ENCODE measurements at regions not wholly inside any gene's neighbourhood (a gene's known extent, or its start where the extent isn't known, plus 50 kb on each side); places are given as distances from the start of the nearest gene placed in this dataset.

GRCh38 chr5:123273095-123273494 lies 150.1 kb downstream of the CEP120 start:
- no peak overlapping the region for H3K4me2 ChIP-seq (ENCODE audit: low read length)
- H3K27me3 ChIP-seq (ENCODE audit: control insufficient read depth, insufficient read depth, low read length), result no peaks in the 10 kb centered on the region
- no peak overlapping the region for H3K9ac ChIP-seq (ENCODE audit: low read depth, low read length)
- no peaks in the 10 kb centered on the region for H3K9me3 ChIP-seq (replicated peaks; ENCODE audit: low read length)
- H3K4me3 ChIP-seq (ENCODE audit: low read length), result no peak overlapping the region
- H3K36me3 ChIP-seq (ENCODE audit: insufficient read depth, low read length), result no peaks in the 10 kb centered on the region
- H3K4me1 ChIP-seq (ENCODE audit: control insufficient read depth, insufficient read depth, low read length), result no peaks in the 10 kb centered on the region

DNA sequence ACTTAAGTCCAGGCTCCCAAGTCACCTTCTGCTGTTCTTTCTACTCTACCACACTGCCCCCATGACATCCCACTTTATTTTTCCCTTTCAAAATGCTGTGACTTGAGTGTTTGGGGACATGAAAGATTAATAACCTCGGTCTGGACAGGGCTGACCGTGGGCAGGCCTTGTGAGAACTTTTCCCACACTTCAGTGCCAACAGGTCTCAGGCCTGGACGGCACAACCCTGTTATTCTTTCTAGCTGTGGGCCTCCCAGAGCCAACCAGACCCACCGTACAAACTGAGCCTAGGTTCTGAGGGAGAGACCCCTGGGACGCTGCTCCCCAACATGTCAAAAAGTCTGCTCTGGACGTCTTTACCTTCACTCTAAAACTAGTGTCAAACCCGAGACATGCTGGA lies 153.4 kb downstream of the CEP120 start:
- Histone ChIP-seq H3K27me3 (ENCODE audit: control insufficient read depth, insufficient read depth, low read length) (no peaks in the 10 kb centered on the region), H3K4me1 (ENCODE audit: control insufficient read depth, insufficient read depth, low read length) (no peaks in the 10 kb centered on the region), H3K9ac (ENCODE audit: low read depth, low read length) (no peak overlapping the region), H3K9me3 (replicated peaks; ENCODE audit: low read length) (no peaks in the 10 kb centered on the region), H3K36me3 (ENCODE audit: insufficient read depth, low read length) (no peaks in the 10 kb centered on the region), H3K4me2 (ENCODE audit: low read length) (no peak overlapping the region), H3K4me3 (ENCODE audit: low read length) (no peak overlapping the region)

GRCh38 chr5:123269436-123269835 lies 153.8 kb downstream of the CEP120 start:
- Histone ChIP-seq H3K4me1 (ENCODE audit: control insufficient read depth, insufficient read depth, low read length) (no peaks in the 10 kb centered on the region), H3K36me3 (ENCODE audit: insufficient read depth, low read length) (no peaks in the 10 kb centered on the region), H3K9ac (ENCODE audit: low read depth, low read length) (no peak overlapping the region), H3K4me3 (ENCODE audit: low read length) (no peak overlapping the region), H3K4me2 (ENCODE audit: low read length) (no peak overlapping the region), H3K9me3 (replicated peaks; ENCODE audit: low read length) (no peaks in the 10 kb centered on the region), H3K27me3 (ENCODE audit: control insufficient read depth, insufficient read depth, low read length) (no peaks in the 10 kb centered on the region)

DNA sequence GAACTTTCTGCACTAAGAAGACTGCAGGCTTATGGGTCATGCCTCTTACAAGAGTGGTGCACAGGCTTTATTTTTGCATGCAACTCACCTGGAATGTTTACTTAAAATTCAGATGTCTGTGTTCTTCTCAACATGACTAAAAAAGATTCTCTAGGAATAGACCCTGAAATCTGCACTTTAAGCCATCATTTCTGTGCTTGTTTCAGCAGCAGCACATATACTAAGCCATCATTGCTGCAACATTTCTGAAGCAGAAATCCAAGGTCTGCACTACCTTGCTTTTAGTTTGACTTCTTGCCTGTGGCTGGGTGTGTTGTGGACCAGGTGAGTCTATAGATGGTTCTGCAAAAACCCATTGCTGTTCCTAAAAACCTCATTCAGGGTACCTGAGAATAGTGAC lies 156.8 kb downstream of the CEP120 start:
- no peak overlapping the region for H3K4me3 ChIP-seq (ENCODE audit: low read length)
- H3K9ac ChIP-seq (ENCODE audit: low read depth, low read length), result no peak overlapping the region
- H3K9me3 ChIP-seq (replicated peaks; ENCODE audit: low read length), result no peaks in the 10 kb centered on the region
- H3K36me3 ChIP-seq (ENCODE audit: insufficient read depth, low read length), result no peaks in the 10 kb centered on the region
- no peaks in the 10 kb centered on the region for H3K27me3 ChIP-seq (ENCODE audit: control insufficient read depth, insufficient read depth, low read length)
- H3K4me1 ChIP-seq (ENCODE audit: control insufficient read depth, insufficient read depth, low read length), result no peaks in the 10 kb centered on the region
- no peak overlapping the region for H3K4me2 ChIP-seq (ENCODE audit: low read length)

DNA sequence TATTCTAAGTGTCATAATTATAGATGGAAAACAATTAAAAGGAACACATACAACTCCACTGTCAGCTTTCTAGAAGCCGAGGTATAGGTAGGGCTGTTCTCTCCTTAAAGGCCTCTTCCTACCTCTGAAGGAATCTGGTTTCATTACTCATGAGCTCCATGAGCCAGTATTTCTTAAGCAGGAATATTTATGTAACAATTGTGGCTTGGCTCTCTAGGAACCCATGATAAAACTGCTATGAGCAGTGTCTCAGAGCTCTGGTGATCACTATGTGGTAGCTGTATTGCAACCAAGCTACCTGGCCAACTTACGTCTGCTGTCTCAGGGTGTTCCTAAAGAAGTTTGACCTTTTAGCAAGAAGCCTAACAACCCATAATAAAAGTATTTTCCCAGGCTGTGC lies 157.7 kb downstream of the CEP120 start:
- no peak overlapping the region for H3K4me2 ChIP-seq (ENCODE audit: low read length)
- H3K27me3 ChIP-seq (ENCODE audit: control insufficient read depth, insufficient read depth, low read length), result no peaks in the 10 kb centered on the region
- no peak overlapping the region for H3K9ac ChIP-seq (ENCODE audit: low read depth, low read length)
- H3K4me3 ChIP-seq (ENCODE audit: low read length), result no peak overlapping the region
- H3K9me3 ChIP-seq (replicated peaks; ENCODE audit: low read length), result no peaks in the 10 kb centered on the region
- H3K36me3 ChIP-seq (ENCODE audit: insufficient read depth, low read length), result no peaks in the 10 kb centered on the region
- H3K4me1 ChIP-seq (ENCODE audit: control insufficient read depth, insufficient read depth, low read length), result no peaks in the 10 kb centered on the region

- Histone ChIP-seq H3K9ac (ENCODE audit: low read depth, low read length) (no peak overlapping the region), H3K4me1 (ENCODE audit: control insufficient read depth, insufficient read depth, low read length) (no peaks in the 10 kb centered on the region), H3K9me3 (replicated peaks; ENCODE audit: low read length) (no peaks in the 10 kb centered on the region), H3K4me3 (ENCODE audit: low read length) (no peak overlapping the region), H3K27me3 (ENCODE audit: control insufficient read depth, insufficient read depth, low read length) (no peaks in the 10 kb centered on the region), H3K36me3 (ENCODE audit: insufficient read depth, low read length) (no peaks in the 10 kb centered on the region), H3K4me2 (ENCODE audit: low read length) (no peak overlapping the region)
Observed at GRCh38 chr5:123264394-123264793, 158.8 kb downstream of the CEP120 start.

DNA sequence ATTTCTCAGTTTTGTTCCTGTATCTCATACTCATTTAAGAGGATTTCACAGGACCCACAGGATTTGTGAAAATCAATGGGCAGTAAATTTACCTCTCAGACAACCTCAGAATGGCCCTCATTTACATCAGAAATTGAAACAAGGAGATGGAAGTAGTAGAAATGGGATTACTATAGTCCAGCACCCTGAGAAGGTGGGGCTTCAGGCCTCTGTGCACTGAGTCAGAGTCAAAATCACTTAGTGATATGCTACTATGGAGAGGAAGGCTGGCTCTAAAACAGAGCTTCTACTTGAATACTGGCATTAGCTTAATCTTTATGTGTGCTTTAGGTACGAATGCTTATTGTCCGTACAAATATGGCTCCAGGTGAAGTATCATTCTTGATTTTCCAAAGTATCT lies 159.3 kb downstream of the CEP120 start:
- Histone ChIP-seq H3K4me3 (ENCODE audit: low read length) (no peak overlapping the region), H3K9me3 (replicated peaks; ENCODE audit: low read length) (no peaks in the 10 kb centered on the region), H3K36me3 (ENCODE audit: insufficient read depth, low read length) (no peaks in the 10 kb centered on the region), H3K9ac (ENCODE audit: low read depth, low read length) (no peak overlapping the region), H3K27me3 (ENCODE audit: control insufficient read depth, insufficient read depth, low read length) (no peaks in the 10 kb centered on the region), H3K4me1 (ENCODE audit: control insufficient read depth, insufficient read depth, low read length) (no peaks in the 10 kb centered on the region), H3K4me2 (ENCODE audit: low read length) (no peak overlapping the region)

DNA sequence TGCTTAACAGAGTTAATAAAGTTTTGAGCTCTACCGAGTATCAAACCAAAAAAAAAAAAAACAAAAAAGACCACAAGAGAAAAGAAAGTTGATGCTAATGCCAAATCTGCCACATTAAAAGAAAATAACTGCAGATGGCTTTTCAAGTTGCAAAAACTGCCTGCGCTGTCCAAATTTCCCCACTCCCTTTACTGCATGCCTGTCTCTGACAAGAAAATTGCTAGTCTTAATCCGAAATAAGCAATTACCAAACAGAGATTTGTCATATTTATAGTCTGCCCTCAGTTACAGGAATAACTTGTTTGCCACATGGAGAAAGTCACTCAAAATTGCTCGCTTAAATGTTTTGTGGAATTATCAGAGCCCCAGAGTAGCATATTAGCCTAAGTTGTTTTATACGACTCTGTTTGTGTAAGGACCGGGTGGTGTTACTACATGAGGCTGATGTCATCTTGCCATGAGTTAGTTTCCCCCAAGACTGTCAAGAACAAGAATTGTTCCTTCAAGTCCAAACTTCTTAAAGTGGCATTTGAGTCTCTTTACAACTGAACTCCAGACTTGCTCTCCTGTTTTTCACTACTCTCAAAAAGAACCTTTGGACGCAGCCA lies 160.9 kb downstream of the CEP120 start:
- Histone ChIP-seq H3K36me3 (ENCODE audit: insufficient read depth, low read length) (no peaks in the 10 kb centered on the region), H3K9me3 (replicated peaks; ENCODE audit: low read length) (no peaks in the 10 kb centered on the region), H3K4me1 (ENCODE audit: control insufficient read depth, insufficient read depth, low read length) (no peaks in the 10 kb centered on the region), H3K27me3 (ENCODE audit: control insufficient read depth, insufficient read depth, low read length) (no peaks in the 10 kb centered on the region), H3K4me3 (ENCODE audit: low read length) (no peak overlapping the region), H3K4me2 (ENCODE audit: low read length) (no peak overlapping the region), H3K9ac (ENCODE audit: low read depth, low read length) (no peak overlapping the region)

DNA sequence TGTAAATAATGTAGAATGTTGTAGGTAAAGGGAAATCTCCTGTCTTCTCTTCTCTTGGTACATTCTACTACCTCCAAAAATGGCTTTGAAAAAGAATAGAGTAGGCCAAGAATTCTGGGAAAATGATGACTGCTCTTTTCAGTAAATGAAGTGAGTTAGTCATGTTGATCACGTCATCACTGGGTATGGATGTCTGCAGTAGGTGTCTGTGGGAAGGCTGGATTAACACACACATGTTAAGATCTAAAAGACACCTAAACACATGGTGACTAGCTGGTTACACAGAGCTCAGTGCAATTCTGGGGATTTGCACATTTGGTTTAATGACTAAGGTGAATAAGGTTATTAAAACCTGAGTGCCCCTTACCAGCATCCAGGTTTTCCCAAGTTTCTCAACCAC lies 161.5 kb downstream of the CEP120 start:
- H3K27me3 ChIP-seq (ENCODE audit: control insufficient read depth, insufficient read depth, low read length), result no peaks in the 10 kb centered on the region
- no peak overlapping the region for H3K4me2 ChIP-seq (ENCODE audit: low read length)
- H3K4me3 ChIP-seq (ENCODE audit: low read length), result no peak overlapping the region
- H3K4me1 ChIP-seq (ENCODE audit: control insufficient read depth, insufficient read depth, low read length), result no peaks in the 10 kb centered on the region
- H3K9me3 ChIP-seq (replicated peaks; ENCODE audit: low read length), result no peaks in the 10 kb centered on the region
- H3K9ac ChIP-seq (ENCODE audit: low read depth, low read length), result no peak overlapping the region
- no peaks in the 10 kb centered on the region for H3K36me3 ChIP-seq (ENCODE audit: insufficient read depth, low read length)

- H3K27me3 ChIP-seq (ENCODE audit: control insufficient read depth, insufficient read depth, low read length), result no peaks in the 10 kb centered on the region
- no peak overlapping the region for H3K4me2 ChIP-seq (ENCODE audit: low read length)
- H3K4me3 ChIP-seq (ENCODE audit: low read length), result no peak overlapping the region
- no peak overlapping the region for H3K9ac ChIP-seq (ENCODE audit: low read depth, low read length)
- H3K9me3 ChIP-seq (replicated peaks; ENCODE audit: low read length), result no peaks in the 10 kb centered on the region
- H3K4me1 ChIP-seq (ENCODE audit: control insufficient read depth, insufficient read depth, low read length), result no peaks in the 10 kb centered on the region
- H3K36me3 ChIP-seq (ENCODE audit: insufficient read depth, low read length), result no peaks in the 10 kb centered on the region
Observed at GRCh38 chr5:123249446-123249845, 160.4 kb downstream of the PRDM6 start.

DNA sequence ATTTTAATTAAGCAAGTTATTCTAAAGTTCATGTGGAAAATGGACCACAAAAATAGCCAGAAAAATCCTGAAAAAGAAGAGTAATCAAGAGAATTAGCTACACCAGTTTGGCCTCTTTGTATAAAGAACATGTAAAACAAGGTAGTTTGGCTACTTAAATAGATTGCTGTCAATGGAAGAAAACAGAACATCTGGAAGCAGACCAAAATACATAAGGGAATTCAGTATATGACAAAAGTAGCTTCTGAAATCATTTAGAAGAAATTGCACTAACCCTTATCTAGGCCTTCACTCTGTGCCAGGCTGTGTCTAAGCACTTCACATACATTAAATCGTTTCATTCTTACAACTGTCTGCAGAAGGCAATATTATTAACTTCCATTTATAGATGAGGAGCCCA lies 156.6 kb downstream of the PRDM6 start:
- no peaks in the 10 kb centered on the region for H3K9me3 ChIP-seq (replicated peaks; ENCODE audit: low read length)
- H3K27me3 ChIP-seq (ENCODE audit: control insufficient read depth, insufficient read depth, low read length), result no peaks in the 10 kb centered on the region
- H3K4me1 ChIP-seq (ENCODE audit: control insufficient read depth, insufficient read depth, low read length), result no peaks in the 10 kb centered on the region
- H3K4me3 ChIP-seq (ENCODE audit: low read length), result no peak overlapping the region
- no peak overlapping the region for H3K4me2 ChIP-seq (ENCODE audit: low read length)
- no peak overlapping the region for H3K9ac ChIP-seq (ENCODE audit: low read depth, low read length)
- no peaks in the 10 kb centered on the region for H3K36me3 ChIP-seq (ENCODE audit: insufficient read depth, low read length)

DNA sequence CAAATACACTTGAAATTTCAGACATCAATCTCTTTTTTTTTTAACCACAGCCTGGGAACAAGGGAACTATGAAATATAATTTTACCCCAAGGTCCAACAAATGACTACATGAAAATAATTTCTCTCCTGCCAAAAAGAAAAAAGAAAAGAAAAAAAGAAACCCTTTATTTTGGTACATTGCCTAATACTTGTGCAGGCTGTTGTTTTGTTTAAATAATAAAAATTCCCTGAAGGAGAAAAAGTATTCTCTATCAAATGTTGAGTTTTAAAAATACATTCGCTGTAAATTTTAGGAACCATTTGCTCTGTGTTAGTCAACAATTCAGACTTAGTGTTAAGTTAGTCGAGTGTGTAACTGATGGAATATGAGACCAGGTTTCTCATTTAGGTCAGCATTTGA lies 155.4 kb downstream of the PRDM6 start:
- H3K4me2 ChIP-seq (ENCODE audit: low read length), result no peak overlapping the region
- H3K36me3 ChIP-seq (ENCODE audit: insufficient read depth, low read length), result no peaks in the 10 kb centered on the region
- no peak overlapping the region for H3K4me3 ChIP-seq (ENCODE audit: low read length)
- H3K9me3 ChIP-seq (replicated peaks; ENCODE audit: low read length), result no peaks in the 10 kb centered on the region
- no peaks in the 10 kb centered on the region for H3K27me3 ChIP-seq (ENCODE audit: control insufficient read depth, insufficient read depth, low read length)
- H3K9ac ChIP-seq (ENCODE audit: low read depth, low read length), result no peak overlapping the region
- no peaks in the 10 kb centered on the region for H3K4me1 ChIP-seq (ENCODE audit: control insufficient read depth, insufficient read depth, low read length)
